AG09319 (cell line): ENCODE measurements at regions not wholly inside any gene's neighbourhood (a gene's known extent, or its start where the extent isn't known, plus 50 kb on each side); places are given as distances from the start of the nearest gene placed in this dataset.

Source experiments
- DNase-seq: peaks from one replicate; pipeline ENCODE4 v3.0.0-alpha.2; 2010; ENCODE audit warnings: low read depth; ENCODE audit errors: extremely low read depth
- CTCF ChIP-seq: IDR thresholded peaks from 2 replicates; pipeline ENCODE4 v1.5.1; 2011; ENCODE audit warnings: low read depth, mild to moderate bottlenecking, inconsistent platforms, low read length, moderate library complexity

GRCh38 chr4:129968366-129968765 is 872.4 kb downstream of the C4orf33 start:
- DNase-seq, result no peak
- TF ChIP-seq CTCF, result no peak

- DNase-seq, result no peak
- TF ChIP-seq CTCF, result no peak
Measured at GRCh38 chr4:129968778-129969177, 872.8 kb downstream of the C4orf33 start.

DNA sequence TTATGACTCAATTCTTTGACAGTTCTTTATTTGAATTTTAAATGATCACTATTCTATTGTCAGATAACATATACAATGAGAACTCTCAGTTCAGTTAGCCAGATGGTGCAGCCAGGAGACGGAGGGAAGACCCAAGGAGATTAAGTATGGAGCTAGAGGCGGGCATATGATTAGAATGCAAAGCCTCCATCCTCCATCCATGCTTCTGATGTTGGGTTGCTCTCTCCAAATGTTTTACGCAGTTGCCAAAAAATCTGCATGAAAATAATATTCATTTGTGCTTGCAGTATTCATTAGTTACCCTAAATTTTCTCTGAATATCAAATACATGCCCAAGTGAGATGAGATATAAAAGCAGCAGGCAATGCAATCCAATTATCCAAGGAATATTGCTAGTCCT is 874.8 kb downstream of the C4orf33 start:
- no peak for DNase-seq

GRCh38 chr4:129971419-129971818 is 875.5 kb downstream of the C4orf33 start:
- no peak for TF ChIP-seq CTCF
- DNase-seq, result no peak

More for the DNA sequence above, 874.8 kb downstream of the C4orf33 start:
- TF ChIP-seq CTCF, result no peak

- DNase-seq, result no peak
- no peak for TF ChIP-seq CTCF
Measured at GRCh38 chr4:129972257-129972656, 876.3 kb downstream of the C4orf33 start.

DNA sequence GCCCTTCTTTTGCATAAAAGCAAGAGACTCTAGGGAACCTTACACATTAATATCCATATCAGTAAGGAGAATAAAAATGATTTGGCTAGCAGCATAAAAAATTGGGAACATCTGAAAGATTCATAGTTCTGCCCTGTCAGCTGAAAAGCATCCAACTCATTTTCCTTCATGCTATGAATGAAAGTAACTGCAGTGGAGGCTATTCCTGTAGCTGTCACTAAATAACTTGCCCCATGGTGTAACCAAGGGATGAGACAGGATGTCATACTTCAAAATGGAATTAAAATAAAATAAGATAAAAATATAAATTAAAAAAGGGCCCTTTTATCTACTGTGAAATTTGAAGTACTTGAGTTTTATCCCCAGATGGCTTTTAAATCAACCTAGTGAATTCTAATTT is 878.8 kb downstream of the C4orf33 start:
- no peak for DNase-seq
- TF ChIP-seq CTCF, result no peak

- DNase-seq, result no peak
Measured at GRCh38 chr4:129978315-129978714, 882.4 kb downstream of the C4orf33 start.

More at GRCh38 chr4:129978315-129978714, 882.4 kb downstream of the C4orf33 start:
- TF ChIP-seq CTCF, result no peak
